H1 (cell line): ENCODE measurements at regions not wholly inside any gene's neighbourhood (a gene's known extent, or its start where the extent isn't known, plus 50 kb on each side); places are given as distances from the start of the nearest gene placed in this dataset.

Experiments
- CTCF ChIA-PET: fragments of 300-600 bp; sonication (Branson Sonifier 250); formaldehyde crosslinking; loops from one replicate; lab custom pipeline; 2021; ENCODE audit not compliant: partially characterized antibody; lab: Charles Lee
- POLR2A ChIA-PET: fragments of 300-600 bp; sonication (Branson Sonifier 250); formaldehyde crosslinking; loops from one replicate; lab custom pipeline; 2021; ENCODE audit warnings: inconsistent platforms; ENCODE audit not compliant: partially characterized antibody; lab: Charles Lee
- DNase-seq, 2 experiments: peaks; one replicate each; pipeline versions ENCODE4 v3.0.0 to v3.0.0-alpha.2; 2010 to 2022; ENCODE audit warnings: low spot score in 2 of 2, low read depth in 1 of 2, mixed read lengths in 1 of 2
- FAIRE-seq: peaks from 2 replicates; lab custom pipeline; 2011; peaks lifted over from hg19 to GRCh38; lab: Jason Lieb, UNC
- H2AFZ ChIP-seq: 2 replicates; pipeline ENCODE4 v1.8.1; 2012; ENCODE audit warnings: low read length, inconsistent platforms
- H2AK5ac ChIP-seq: 2 replicates; pipeline ENCODE4 v1.6.1; 2013; ENCODE audit warnings: low read depth, low read length
- H2BK120ac ChIP-seq: replicated peaks from 2 replicates; pipeline ENCODE3; 2013; ENCODE audit warnings: low read depth, low read length, inconsistent platforms
- H2BK12ac ChIP-seq: 2 replicates; pipeline ENCODE4 v1.6.1; 2013; ENCODE audit warnings: low read depth, low read length
- H2BK15ac ChIP-seq: 2 replicates; pipeline ENCODE4 v1.6.1; 2013; ENCODE audit warnings: low read length
- H2BK20ac ChIP-seq: 2 replicates; pipeline ENCODE4 v1.6.1; 2013; ENCODE audit warnings: low read length
- H2BK5ac ChIP-seq: 2 replicates; pipeline ENCODE4 v1.6.1; 2013; ENCODE audit warnings: low read depth, low read length
- H3K14ac ChIP-seq: 2 replicates; pipeline ENCODE4 v1.6.1; 2013; ENCODE audit warnings: inconsistent platforms; ENCODE audit not compliant: insufficient read length
- H3K18ac ChIP-seq: 2 replicates; pipeline ENCODE4 v1.6.1; 2013; ENCODE audit warnings: low read length; ENCODE audit errors: extremely low read depth
- H3K23ac ChIP-seq: 2 replicates; pipeline ENCODE4 v1.6.1; 2013; ENCODE audit warnings: inconsistent platforms; ENCODE audit not compliant: insufficient read length
- H3K23me2 ChIP-seq: 2 replicates; pipeline ENCODE4 v1.6.1; 2013; ENCODE audit warnings: low read depth, low read length
- H3K27ac ChIP-seq: 2 replicates; pipeline ENCODE4 v1.6.1; 2011; ENCODE audit warnings: low read depth, low read length, inconsistent platforms
- H3K27me3 ChIP-seq, 4 experiments: replicated peaks in 1 of 4; 1 replicate in 1 of 4; 2 replicates in 3 of 4; pipeline versions ENCODE4 v1.6.1 to v1.8.1; 2011 to 2013; ENCODE audit warnings: low read length in 3 of 4, mild to moderate bottlenecking in 3 of 4, inconsistent platforms in 2 of 4, mixed read lengths in 2 of 4, moderate library complexity in 1 of 4; ENCODE audit not compliant: control insufficient read depth in 3 of 4, insufficient read depth in 3 of 4; ENCODE audit errors: extremely low read depth in 1 of 4
- H3K36me3 ChIP-seq, 4 experiments: 2 replicates each; pipeline versions ENCODE4 v1.6.1 to v1.8.1; 2011 to 2013; ENCODE audit warnings: mild to moderate bottlenecking in 4 of 4, low read length in 3 of 4, moderate library complexity in 2 of 4, control low read depth in 1 of 4, inconsistent platforms in 1 of 4; ENCODE audit not compliant: insufficient read depth in 4 of 4, control insufficient read depth in 2 of 4
- H3K4ac ChIP-seq: replicated peaks from 2 replicates; pipeline ENCODE3; 2013; ENCODE audit warnings: low read length, low read depth, mixed read lengths, inconsistent platforms; ENCODE audit not compliant: insufficient read length
- H3K4me1 ChIP-seq, 4 experiments: replicated peaks in 1 of 4; 1 replicate in 1 of 4; 2 replicates in 3 of 4; pipeline versions ENCODE4 v1.6.1 to v1.8.1; 2011 to 2013; ENCODE audit warnings: low read length in 3 of 4, inconsistent platforms in 2 of 4, mixed read lengths in 1 of 4; ENCODE audit not compliant: insufficient read depth in 4 of 4, control insufficient read depth in 3 of 4
- H3K4me2 ChIP-seq, 2 experiments: 2 replicates each; pipeline versions ENCODE4 v1.6.1 to v1.8.1; 2011 to 2013; ENCODE audit warnings: low read depth in 2 of 2, low read length in 2 of 2, control low read depth in 1 of 2, inconsistent platforms in 1 of 2, mild to moderate bottlenecking in 1 of 2; ENCODE audit not compliant: insufficient read depth in 1 of 2
- H3K4me3 ChIP-seq, 4 experiments: fragments of 200-600, 300-600 bp in 1 of 4; sonication (generic), shearing (Covaris generic), sonication (Bioruptor Twin) in 1 of 4; 2 replicates each; pipeline versions ENCODE4 v1.5.1 to v1.8.1; 2011 to 2016; ENCODE audit warnings: low read length in 4 of 4, low read depth in 3 of 4, control low read depth in 2 of 4, inconsistent platforms in 2 of 4, mild to moderate bottlenecking in 2 of 4, mixed read lengths in 1 of 4, moderate library complexity in 1 of 4; ENCODE audit not compliant: insufficient read depth in 2 of 4; ENCODE audit errors: extremely low read depth in 1 of 4
- H3K56ac ChIP-seq: replicated peaks from 2 replicates; pipeline ENCODE3; 2013; ENCODE audit warnings: low read depth, mild to moderate bottlenecking, mixed read lengths, low read length, inconsistent platforms; ENCODE audit not compliant: insufficient read length
- H3K79me1 ChIP-seq: 2 replicates; pipeline ENCODE4 v1.6.1; 2013; ENCODE audit warnings: low read depth, low read length, control low read depth
- H3K79me2 ChIP-seq, 2 experiments: 2 replicates each; pipeline versions ENCODE4 v1.6.1 to v1.8.1; 2012 to 2013; ENCODE audit warnings: low read length in 2 of 2, mild to moderate bottlenecking in 2 of 2, inconsistent platforms in 1 of 2; ENCODE audit not compliant: insufficient read depth in 2 of 2, control insufficient read depth in 1 of 2
- H3K9ac ChIP-seq, 4 experiments: replicated peaks in 1 of 4; 1 replicate in 1 of 4; 2 replicates in 3 of 4; pipeline versions ENCODE4 v1.6.1 to v1.8.1; 2011 to 2013; ENCODE audit warnings: low read depth in 3 of 4, low read length in 3 of 4, control low read depth in 2 of 4, mild to moderate bottlenecking in 2 of 4, moderate library complexity in 2 of 4, inconsistent platforms in 1 of 4; ENCODE audit errors: extremely low read depth in 1 of 4
- H3K9me3 ChIP-seq, 2 experiments: 2 replicates each; pipeline versions ENCODE4 v1.6.1 to v1.8.1; 2012 to 2013; ENCODE audit warnings: mild to moderate bottlenecking in 2 of 2, moderate library complexity in 2 of 2, control low read depth in 1 of 2, inconsistent platforms in 1 of 2, low read depth in 1 of 2, low read length in 1 of 2, mixed read lengths in 1 of 2; ENCODE audit not compliant: insufficient read depth in 2 of 2
- H4K20me1 ChIP-seq, 2 experiments: replicated peaks in 1 of 2; 2 replicates each; pipeline versions ENCODE3 to v1.8.1; 2011 to 2013; ENCODE audit warnings: inconsistent platforms in 2 of 2, low read length in 2 of 2, mild to moderate bottlenecking in 1 of 2; ENCODE audit not compliant: insufficient read depth in 2 of 2, control insufficient read depth in 1 of 2
- H4K5ac ChIP-seq: 2 replicates; pipeline ENCODE4 v1.6.1; 2013; ENCODE audit warnings: low read length, low read depth, mixed read lengths, inconsistent platforms; ENCODE audit not compliant: insufficient read length
- H4K8ac ChIP-seq: 2 replicates; pipeline ENCODE4 v1.8.0; 2013; ENCODE audit warnings: mild to moderate bottlenecking, moderate library complexity, low read length, inconsistent platforms; ENCODE audit not compliant: insufficient read depth; ENCODE audit errors: extremely low read depth
- H4K91ac ChIP-seq: replicated peaks from 2 replicates; pipeline ENCODE3; 2013; ENCODE audit warnings: low read length, mixed read lengths, inconsistent platforms; ENCODE audit not compliant: insufficient read length
- BACH1 ChIP-seq: IDR thresholded peaks from 2 replicates; pipeline ENCODE4 v1.6.1; 2012; ENCODE audit warnings: low read length, improper control_type of control experiment
- CBX5 ChIP-seq: fragments of 300-800, 300-1000 bp; sonication (generic); IDR thresholded peaks from 2 replicates; pipeline ENCODE4 v1.7.1; 2016; ENCODE audit warnings: antibody characterized with exemption, low read length, low read depth
- CBX8 ChIP-seq: fragments of 300-800, 300-1000 bp; sonication (generic); IDR thresholded peaks from 2 replicates; pipeline ENCODE4 v1.7.1; 2016; ENCODE audit warnings: low read depth, low read length, borderline replicate concordance
- CEBPB ChIP-seq: IDR thresholded peaks from 2 replicates; pipeline ENCODE4 v1.6.1; 2012; ENCODE audit warnings: low read depth, low read length
- HDAC6 ChIP-seq: IDR thresholded peaks from one replicate; pipeline ENCODE4 v1.7.1; 2012; ENCODE audit warnings: low read depth, mild to moderate bottlenecking, inconsistent platforms, low read length, moderate library complexity
- MAFK ChIP-seq: IDR thresholded peaks from 2 replicates; pipeline ENCODE4 v1.6.1; 2012; ENCODE audit warnings: low read depth, mild to moderate bottlenecking, improper control_type of control experiment, low read length
- POLR2A ChIP-seq, 2 experiments: IDR thresholded peaks; 1 replicate in 1 of 2; 2 replicates in 1 of 2; pipeline ENCODE4 v1.6.1; 2011; ENCODE audit warnings: low read depth in 2 of 2, low read length in 2 of 2, mild to moderate bottlenecking in 2 of 2; ENCODE audit errors: control extremely low read depth in 1 of 2
- SIRT6 ChIP-seq: IDR thresholded peaks from one replicate; pipeline ENCODE4 v1.7.1; 2012; ENCODE audit warnings: low read length, inconsistent platforms
- TBP ChIP-seq: IDR thresholded peaks from 2 replicates; pipeline ENCODE4 v1.6.1; 2011; ENCODE audit warnings: low read depth, low read length, improper control_type of control experiment
- WGBS, 2 experiments: shearing (Covaris generic) in 1 of 2; methylation state at CpG; one replicate each; pipeline versions ENCODE4 v1.1.6 to v1.1.7; 2013 to 2015; ENCODE audit warnings: low lambda C conversion rate in 2 of 2, mixed read lengths in 2 of 2, inconsistent platforms in 1 of 2, low coverage in 1 of 2, missing lambda C conversion rate in 1 of 2; ENCODE audit not compliant: insufficient replicate concordance in 2 of 2, insufficient coverage in 1 of 2, insufficient read length in 1 of 2; ENCODE audit errors: extremely low coverage in 1 of 2, missing lambda C conversion rate in 1 of 2; 5-methylcytosine and 5-hydroxymethylcytosine counted together

- DNase-seq, result no peak
- CTCF ChIA-PET, result interaction anchor here (0.6 kb wide), 1 partner anchor 142 kb away, joined by 3 read pairs; no protein-coding TSS in a partner anchor
- Histone ChIP-seq H4K8ac (no peak overlapping the region), H3K9ac (no peak overlapping the region), H3K18ac (no peak overlapping the region), H3K27ac (no peak overlapping the region), H2AK5ac (no peak overlapping the region), H4K20me1 (no peaks in the 10 kb centered on the region), H3K4me2 (peak overlapping the region; percentile 48 to 49), H2BK12ac (no peak overlapping the region), H2BK120ac (no peak overlapping the region), H3K4ac (no peak overlapping the region), H2BK15ac (no peak overlapping the region), H3K4me3 (peak overlapping the region in 1 of 4 experiments; percentile 25; a peak in 2 of 8 replicates), H3K79me1 (no peaks in the 10 kb centered on the region), H3K79me2 (no peaks in the 10 kb centered on the region), H3K56ac (no peak overlapping the region), H4K5ac (no peak overlapping the region), H2BK5ac (no peak overlapping the region), H3K9me3 (no peaks in the 10 kb centered on the region; a peak in 1 of 4 replicates), H3K27me3 (no peaks in the 10 kb centered on the region), H2BK20ac (no peak overlapping the region), H3K36me3 (no peaks in the 10 kb centered on the region), H3K23ac (no peak overlapping the region), H2AFZ (no peak overlapping the region), H3K4me1 (peaks cover 4 to 11% (median 9%) of the 10 kb centered on the region in 4 experiments; a peak in 4 of 7 replicates), H3K23me2 (no peaks in the 10 kb centered on the region), H3K14ac (no peak overlapping the region), H4K91ac (no peak overlapping the region)
- no peak for FAIRE-seq
- POLR2A ChIA-PET, result no interaction called here
- WGBS, 2 experiments, result 25% methylated on average over 2 of the region's 2 CpGs; no CpG with 5 or more reads in 1 of the 2 experiments
- TF ChIP-seq CBX5, result no peak
- no peak for TF ChIP-seq HDAC6
- TF ChIP-seq SIRT6, result no peak
- TF ChIP-seq POLR2A (IDR thresholded peaks at IDR 0.05; ENCODE audit: control extremely low read depth in 1 of 2, low read depth in 2 of 2, low read length in 2 of 2), result no peak
- TF ChIP-seq BACH1, result no peak
- TF ChIP-seq MAFK, result no peak
- no peak for TF ChIP-seq CBX8
- peak; percentile 98 for TF ChIP-seq CEBPB
- TF ChIP-seq TBP, result no peak
These were observed 226.7 kb upstream of the CENPE start for GRCh38 chr4:103424853-103425252.
